ENCODE measurements at regions not wholly inside any gene's neighbourhood (a gene's known extent, or its start where the extent isn't known, plus 50 kb on each side); places are given as distances from the start of the nearest gene placed in this dataset.

- TF ChIP-seq CTCF (conservative IDR thresholded peaks at IDR 0.05; ENCODE audit: low read length) (no peak), EZH2phosphoT487 (IDR thresholded peaks at IDR 0.05; ENCODE audit: borderline replicate concordance, low read depth, low read length) (no peak)
Observed at GRCh38 chr5:4730279-4730678, 409.9 kb upstream of the ADAMTS16 start.

All from OCI-LY7 (cell line).